GM18507 (cell line): ENCODE measurements at regions not wholly inside any gene's neighbourhood (a gene's known extent, or its start where the extent isn't known, plus 50 kb on each side); places are given as distances from the start of the nearest gene placed in this dataset.

Source experiments
- DNase-seq: peaks from one replicate; pipeline ENCODE4 v3.0.0; 2011; ENCODE audit warnings: low read depth; ENCODE audit not compliant: insufficient read length; ENCODE audit errors: extremely low spot score
- FAIRE-seq: peaks from 2 replicates; lab custom pipeline; 2011; peaks lifted over from hg19 to GRCh38; lab: Jason Lieb, UNC

- no peak for DNase-seq
- FAIRE-seq, result no peak
Measured at GRCh38 chr2:173821451-173821850, 143.7 kb downstream of the SP3 start.

- DNase-seq, result no peak
- no peak for FAIRE-seq
Measured at GRCh38 chr2:173822889-173823542, 142.2 kb downstream of the SP3 start.

GRCh38 chr2:173823543-173823939, 141.6 kb downstream of the SP3 start:
- FAIRE-seq, result no peak
- no peak for DNase-seq

GRCh38 chr2:173828189-173829142, 136.7 kb downstream of the SP3 start:
- DNase-seq (no peak), FAIRE-seq (no peak)

GRCh38 chr2:173829727-173830126, 135.4 kb downstream of the SP3 start:
- FAIRE-seq (no peak), DNase-seq (no peak)

- FAIRE-seq (no peak), DNase-seq (no peak)
Measured at GRCh38 chr2:173830170-173830569, 135.0 kb downstream of the SP3 start.

GRCh38 chr2:173831312-173832229, 133.6 kb downstream of the SP3 start:
- FAIRE-seq (no peak), DNase-seq (no peak)

GRCh38 chr2:173834141-173834540, 131.0 kb downstream of the SP3 start:
- no peak for FAIRE-seq

GRCh38 chr2:173835726-173836125, 129.4 kb downstream of the SP3 start:
- DNase-seq, result no peak
- no peak for FAIRE-seq

More at GRCh38 chr2:173834141-173834540, 131.0 kb downstream of the SP3 start:
- DNase-seq, result no peak

GRCh38 chr2:173841110-173841509, 124.1 kb downstream of the SP3 start:
- DNase-seq, result no peak
- no peak for FAIRE-seq

GRCh38 chr2:173843526-173843925, 121.6 kb downstream of the SP3 start:
- no peak for FAIRE-seq
- no peak for DNase-seq

- DNase-seq (no peak), FAIRE-seq (no peak)
Measured at GRCh38 chr2:173851141-173851641, 114.0 kb downstream of the SP3 start.

- no peak for FAIRE-seq
- no peak for DNase-seq
Measured at GRCh38 chr2:173854141-173854540, 111.0 kb downstream of the SP3 start.

GRCh38 chr2:173854840-173855239, 110.3 kb downstream of the SP3 start:
- DNase-seq (no peak), FAIRE-seq (no peak)

- FAIRE-seq, result no peak
Measured at GRCh38 chr2:173855661-173856060, 109.5 kb downstream of the SP3 start.

More at GRCh38 chr2:173855661-173856060, 109.5 kb downstream of the SP3 start:
- DNase-seq, result no peak
